Upper lobe of left lung (tissue), 4 donors: ENCODE measurements at regions not wholly inside any gene's neighbourhood (a gene's known extent, or its start where the extent isn't known, plus 50 kb on each side); places are given as distances from the start of the nearest gene placed in this dataset.
"Not testable (repeated sequence)": the region's sequence is repeated elsewhere in the genome, so short reads cannot be mapped to it uniquely, and the experiment has no call there.

ENCODE experiments used
- CTCF ChIP-seq, 6 experiments: fragments of 450-650 bp in 4 of 6; fragments of 200-600 bp in 2 of 6; sonication (generic) in 2 of 6; IDR thresholded peaks; one replicate each; pipeline ENCODE4 v1.5.1; 2016 to 2019; ENCODE audit warnings: antibody characterized with exemption in 6 of 6
- EP300 ChIP-seq, 4 donors: sonication (generic); formaldehyde crosslinking; IDR thresholded peaks; one replicate each; pipeline ENCODE4 v1.5.1; 2017; ENCODE audit warnings: antibody characterized with exemption in 4 of 4, control low read depth in 2 of 4
- POLR2AphosphoS5 ChIP-seq, 2 donors: sonication (generic); formaldehyde crosslinking; IDR thresholded peaks; one replicate each; pipeline ENCODE4 v1.5.1; 2017; ENCODE audit warnings: antibody characterized with exemption in 2 of 2

GRCh38 chr1:143778178-143778577 is 193.6 kb downstream of the FAM72C start:
- TF ChIP-seq CTCF, POLR2AphosphoS5, EP300 (IDR thresholded peaks at IDR 0.05): not testable (repeated sequence)
